ENCODE measurements at regions not wholly inside any gene's neighbourhood (a gene's known extent, or its start where the extent isn't known, plus 50 kb on each side); places are given as distances from the start of the nearest gene placed in this dataset.

DNA sequence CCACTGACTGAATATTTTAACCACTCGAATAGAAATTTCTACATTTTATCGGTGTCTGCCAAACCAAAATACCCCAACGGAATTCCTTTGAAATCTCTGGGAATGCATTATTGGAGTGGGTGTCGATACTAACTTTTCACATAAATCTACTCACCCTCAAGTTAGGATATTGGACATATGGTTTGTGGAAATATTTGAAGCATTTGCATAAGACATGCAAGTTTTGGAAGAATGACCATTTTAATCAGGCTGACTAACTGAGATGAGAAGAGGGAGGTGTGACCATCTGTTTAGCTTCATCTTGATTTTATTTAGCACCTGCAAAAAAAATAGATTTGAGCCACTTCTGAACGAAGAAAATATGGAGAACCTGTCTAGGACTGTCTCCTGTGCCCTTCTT is 61.2 kb downstream of the KLF6 start:
- no peak for DNase-seq

DNA sequence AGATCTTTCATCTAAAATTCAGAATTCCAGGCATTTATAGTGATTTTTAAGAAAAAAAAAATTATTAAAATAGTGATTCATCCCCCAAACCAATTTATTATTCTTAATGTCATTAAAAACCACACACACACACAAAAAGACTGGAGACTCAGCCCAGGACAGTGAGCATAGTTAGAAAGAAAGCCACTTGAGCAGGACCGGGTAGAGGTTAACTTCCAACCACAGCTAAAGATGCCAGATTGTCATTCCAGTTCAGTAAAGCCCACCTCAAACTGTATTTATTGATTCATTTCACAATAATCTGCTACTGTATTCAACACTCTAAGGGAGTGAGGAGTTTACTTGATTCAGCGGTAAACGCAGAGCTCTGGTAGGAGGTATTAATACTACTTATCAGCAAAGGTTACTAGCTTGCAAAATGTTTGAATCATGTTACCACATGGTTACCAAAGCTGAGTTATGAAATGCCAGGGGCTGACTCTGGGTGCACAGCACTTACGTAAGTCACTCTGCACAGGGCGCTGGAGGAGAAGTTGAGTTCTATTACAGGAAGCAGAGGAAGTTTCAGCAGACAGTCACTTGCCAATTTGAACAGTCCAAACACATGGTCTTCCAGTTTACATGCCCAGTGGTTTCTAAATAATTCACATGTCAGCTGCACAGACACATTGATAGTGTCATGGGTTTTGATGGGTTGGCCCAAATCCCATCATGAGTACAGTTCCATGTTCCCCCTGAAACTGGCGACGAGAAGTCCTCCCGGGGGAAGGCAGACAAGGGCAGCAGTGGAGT is 64.6 kb downstream of the KLF6 start:
- DNase-seq: no peak

DNA sequence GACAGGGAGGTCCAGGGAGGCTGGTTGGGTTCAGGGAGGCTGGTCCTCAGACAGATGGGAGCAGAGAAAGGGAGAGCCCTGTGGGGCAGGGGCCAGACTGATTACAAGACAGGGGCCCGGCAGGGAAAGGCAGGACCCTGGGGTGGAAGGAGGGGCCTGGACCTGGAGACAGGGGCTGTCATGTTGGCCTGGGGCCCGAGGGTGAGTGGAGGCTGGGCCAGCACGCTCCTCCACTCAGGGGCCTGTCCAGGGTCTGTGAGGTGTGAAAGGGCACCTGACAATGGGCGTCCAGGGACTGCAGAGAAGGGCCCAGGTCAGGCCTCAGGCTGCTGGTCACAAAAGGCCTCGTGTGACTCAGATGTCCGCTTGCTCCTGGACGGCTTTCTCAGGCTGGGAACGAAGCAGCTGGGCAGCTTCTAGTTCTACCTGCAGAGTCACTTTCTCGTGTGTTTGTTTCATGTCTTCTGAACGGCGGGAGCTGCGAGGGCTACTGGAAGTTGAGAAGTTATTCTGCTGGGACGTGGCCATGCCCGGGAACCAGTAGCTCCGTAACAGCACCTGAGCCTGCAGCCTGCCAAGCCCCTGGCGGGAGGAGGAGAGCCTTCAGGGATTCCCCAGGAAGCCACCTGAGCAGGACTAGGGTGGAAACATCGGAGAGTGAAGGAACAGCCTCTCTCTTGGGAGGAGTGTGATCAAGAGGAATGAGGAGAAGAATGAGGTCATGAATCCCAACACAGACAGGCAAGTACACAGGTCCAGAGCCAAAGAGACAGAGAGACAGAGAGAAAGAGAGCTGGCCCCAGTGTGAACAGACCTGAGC is 65.8 kb downstream of the KLF6 start:
- no peak for DNase-seq

DNA sequence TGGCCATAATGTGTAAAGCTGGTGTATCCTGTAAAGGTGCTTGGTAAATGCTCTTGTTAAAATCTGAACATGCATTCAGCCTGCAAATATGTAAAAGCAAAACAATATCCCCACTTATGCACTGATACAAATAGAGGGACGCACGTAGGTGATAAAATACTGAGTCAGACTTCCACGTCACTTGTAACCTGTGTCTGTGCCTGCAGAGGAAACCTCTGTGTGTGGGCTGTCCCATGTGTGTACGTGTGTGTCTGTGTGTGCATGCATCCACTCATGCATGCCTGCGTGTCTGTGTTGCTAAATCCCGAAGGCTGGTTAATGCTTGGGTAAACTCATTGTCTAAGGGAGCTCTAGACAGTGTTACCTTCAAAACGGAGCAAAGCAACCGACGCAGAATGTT is 68.9 kb downstream of the KLF6 start:
- no peak for DNase-seq

DNA sequence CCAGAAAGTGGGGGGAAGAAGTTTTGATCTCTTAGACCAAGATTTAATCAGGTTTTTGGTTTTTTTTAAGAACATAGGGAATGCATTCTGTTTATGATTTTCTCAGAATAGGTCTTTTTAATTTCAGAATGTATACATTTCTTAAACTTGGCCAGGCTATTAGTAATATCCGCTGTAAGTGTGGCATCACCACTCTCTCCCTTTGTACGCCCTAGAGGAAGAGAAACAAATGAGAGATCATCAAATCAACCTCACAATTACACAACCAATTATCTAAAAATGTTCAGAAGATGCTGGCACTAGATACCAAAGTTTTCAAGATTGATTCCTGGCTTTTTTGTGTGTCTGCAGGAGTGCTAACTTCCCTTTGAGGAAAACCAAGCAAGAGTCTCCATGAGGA is 70.0 kb downstream of the KLF6 start:
- no peak for DNase-seq

DNA sequence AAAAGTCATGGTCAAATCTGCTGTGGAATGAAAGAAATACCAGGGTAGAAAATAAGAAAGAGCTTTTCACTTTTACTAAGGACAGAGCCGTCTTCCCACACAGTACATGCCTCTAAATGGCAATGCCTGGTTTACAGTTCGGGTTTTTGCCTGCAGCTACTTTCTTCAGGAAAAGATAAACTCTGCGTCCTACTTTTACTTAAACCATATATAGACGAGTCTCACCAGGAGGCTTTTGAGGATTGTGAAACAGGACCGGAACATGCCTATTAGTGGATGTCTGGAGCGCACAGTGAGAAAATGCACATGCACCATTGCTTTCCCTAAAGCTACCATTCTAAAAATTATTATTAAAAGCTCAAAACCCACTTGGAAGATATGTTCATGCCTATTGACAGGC is 70.5 kb downstream of the KLF6 start:
- DNase-seq: no peak

DNA sequence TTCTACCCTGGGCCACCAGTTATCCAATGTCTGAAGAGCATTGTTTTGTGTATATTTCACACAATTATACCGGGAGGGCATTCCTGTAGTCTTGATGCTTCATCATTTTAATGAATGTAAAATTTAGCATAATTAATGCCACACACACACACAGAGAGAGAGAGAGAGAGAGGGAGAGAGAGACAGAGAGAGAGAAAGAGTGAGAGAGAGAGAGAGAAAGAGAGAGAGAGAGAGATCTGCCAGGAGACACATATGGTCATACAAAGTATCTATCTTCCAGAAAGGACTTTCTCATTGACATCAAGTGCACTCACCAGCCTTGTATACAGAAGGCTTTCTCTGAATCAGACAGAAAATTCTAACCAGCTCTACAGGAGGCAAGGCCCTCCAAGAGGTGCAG is 72.3 kb downstream of the KLF6 start:
- DNase-seq: no peak

DNA sequence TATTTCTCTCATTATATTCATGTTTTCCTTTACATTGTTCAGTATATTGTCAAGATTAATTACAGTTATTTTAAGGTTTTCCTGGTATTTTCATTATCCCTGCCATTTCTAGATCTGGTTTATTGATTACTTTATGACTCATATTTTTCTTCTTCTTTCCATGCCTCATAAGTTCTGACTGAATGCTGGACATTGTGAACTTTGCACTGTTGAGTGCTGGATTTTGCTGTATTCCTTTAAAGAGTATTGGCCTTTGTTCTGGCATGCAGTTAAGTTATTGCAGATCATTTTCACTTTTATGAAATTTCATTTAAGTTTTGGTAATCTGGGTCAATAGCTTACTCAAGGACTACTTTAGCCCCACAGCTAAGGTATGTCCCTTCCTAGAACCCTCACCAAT is 73.1 kb downstream of the KLF6 start:
- no peak for DNase-seq

DNA sequence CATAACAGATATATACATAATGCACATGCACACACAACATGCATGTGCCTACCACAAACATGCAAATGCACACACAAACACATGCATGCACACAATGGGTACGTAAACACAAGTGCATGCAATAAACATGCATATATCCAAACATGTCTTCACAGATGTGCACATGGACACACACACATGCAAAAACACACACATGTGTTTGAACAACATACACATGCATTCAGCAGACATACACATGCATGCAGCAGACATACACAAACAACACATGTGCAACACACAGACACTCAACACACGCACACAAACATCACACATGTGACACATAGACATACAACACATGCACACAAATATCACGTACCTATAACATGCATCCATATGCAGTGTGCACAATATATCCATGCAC is 74.2 kb downstream of the KLF6 start:
- no peak for DNase-seq

DNA sequence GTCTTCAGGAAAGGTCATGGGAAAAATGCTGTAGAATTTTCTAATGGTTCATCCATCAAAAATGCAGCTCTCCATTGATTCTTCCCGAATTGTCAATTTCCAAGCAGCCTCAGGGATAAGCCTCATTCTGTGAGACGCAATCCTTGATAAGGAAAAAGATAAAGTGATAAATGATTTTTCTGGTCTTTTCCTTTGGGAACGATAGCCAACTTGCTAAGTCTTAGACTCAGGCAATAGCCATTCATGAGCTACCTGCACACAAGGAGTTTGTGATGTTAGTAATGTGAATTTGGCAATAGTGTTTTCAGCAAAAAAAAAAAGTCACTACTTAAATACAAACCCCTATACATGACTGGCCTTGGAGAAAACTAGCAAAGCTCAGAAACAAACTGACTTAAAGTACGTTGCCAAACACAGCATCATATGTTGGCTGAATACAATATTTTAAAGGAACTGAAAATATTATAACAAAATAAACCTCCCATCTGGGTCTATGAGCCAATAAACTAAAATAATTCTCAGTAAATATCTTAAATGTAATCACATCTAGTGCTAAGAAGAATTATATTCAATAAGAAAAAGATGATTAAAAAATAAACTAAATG is 75.5 kb downstream of the KLF6 start:
- DNase-seq: no peak

DNA sequence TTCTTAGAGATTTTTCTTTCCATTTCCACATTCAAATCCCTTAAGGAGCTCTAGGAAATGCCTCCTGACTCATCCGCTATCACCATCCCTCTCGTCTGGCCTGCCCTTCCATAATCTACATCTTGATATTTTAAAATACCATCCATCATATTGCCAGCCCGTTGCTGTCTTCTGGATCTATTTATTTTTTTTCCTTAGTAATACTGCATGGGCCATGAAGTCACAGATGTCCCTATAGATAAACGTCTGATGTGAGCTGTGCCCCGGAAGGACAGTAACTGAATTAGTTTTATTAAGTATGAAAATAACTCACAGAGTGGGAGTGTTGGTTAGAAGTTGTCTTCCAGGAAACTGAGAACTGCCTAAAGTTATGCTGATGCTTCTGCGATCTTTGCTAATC is 76.2 kb downstream of the KLF6 start:
- no peak for DNase-seq

DNA sequence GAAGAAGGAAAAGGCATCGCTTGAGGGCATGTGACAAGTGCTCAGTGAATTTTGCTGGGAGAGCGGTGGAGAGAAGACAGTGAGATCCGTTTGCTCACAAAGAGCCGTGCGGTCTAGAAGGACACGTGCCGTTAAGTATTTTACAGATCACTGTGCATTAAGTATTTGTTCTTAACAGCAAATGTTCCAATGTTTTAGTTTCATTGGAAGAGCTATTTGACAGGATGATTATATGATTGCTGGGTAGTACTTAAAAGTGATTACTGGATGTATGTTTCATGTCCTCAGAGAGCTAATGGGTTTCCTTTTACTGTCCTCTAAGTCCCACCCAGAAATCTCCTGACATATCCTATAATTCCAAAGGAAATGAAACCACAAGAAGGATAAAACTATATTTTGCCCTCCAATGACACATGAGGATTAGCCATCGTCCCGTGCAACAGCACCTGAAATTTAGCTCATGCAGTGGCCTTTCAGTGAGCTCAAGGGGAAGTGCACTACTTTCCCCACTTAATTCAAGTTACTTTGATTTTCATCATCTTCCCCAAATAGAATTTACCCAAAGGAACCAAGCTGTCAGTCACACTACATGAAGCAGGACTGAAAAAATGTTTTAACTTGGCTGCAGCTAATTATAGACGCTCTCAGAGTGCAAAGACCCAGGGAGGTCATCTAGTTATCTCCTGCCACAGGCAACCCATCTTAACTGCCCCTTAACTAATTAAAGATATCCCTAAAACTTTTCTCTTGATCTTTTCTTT is 80.3 kb downstream of the KLF6 start:
- no peak for DNase-seq

DNA sequence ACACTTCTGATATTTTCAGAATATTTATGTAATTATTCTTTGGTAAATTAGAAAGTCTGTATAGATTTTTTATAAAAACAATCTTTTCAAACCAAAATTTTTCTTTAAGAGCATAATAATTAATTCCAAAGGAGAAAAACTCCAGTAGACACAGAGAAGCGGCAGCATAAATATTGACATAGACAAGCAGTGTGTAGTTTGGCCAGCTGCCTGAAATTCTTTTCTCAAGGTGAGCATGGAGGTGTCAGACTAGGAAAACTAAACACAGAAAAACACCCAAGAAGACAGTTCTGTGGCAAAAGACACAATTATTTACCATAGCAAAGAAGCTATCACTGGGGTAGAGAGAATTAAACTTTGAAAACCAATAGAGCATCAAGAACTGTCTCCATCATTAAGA is 82.4 kb downstream of the KLF6 start:
- DNase-seq: no peak

DNA sequence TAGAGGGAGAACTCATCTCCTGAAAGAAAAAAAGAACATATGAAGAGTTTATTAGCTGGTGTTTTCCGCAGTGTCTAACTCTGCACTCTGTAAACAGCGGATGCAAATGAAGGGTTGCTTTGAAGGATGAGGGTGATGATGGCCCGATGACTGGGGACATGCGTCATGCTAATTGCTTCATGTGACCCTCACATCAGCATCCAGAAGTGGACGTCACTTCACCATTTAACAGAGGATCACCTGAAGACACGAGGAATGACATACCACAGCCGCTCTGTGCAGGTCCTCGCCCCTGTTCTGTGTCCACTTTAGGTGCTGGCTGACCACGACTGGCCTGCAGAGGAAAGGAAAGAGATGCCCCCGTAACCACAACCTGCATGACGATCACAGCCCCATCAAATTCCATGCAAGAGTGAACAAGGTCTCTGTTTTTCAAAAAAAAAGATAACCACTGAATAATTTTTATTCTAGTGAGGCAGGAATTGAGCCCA is 82.9 kb downstream of the KLF6 start:
- DNase-seq: no peak

DNA sequence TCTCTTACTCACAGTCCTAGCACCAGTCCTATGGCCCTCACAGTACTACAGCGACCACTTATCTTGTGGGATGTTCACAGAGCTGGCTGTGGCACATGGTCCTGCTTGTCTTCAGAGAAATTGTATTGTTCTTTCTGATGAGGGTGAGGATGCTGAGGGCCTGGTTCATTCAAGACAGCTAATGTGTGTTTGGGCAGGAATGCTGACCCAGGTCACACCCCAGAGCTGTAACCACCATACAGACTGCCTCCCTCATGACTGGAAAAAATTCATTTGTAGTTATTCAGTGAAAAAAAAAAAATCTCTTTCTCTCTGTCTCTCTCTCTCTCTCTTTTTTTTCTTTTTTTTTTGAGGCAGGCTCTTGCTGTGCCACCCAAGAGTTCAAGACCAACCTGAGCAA is 83.5 kb downstream of the KLF6 start:
- no peak for DNase-seq

DNA sequence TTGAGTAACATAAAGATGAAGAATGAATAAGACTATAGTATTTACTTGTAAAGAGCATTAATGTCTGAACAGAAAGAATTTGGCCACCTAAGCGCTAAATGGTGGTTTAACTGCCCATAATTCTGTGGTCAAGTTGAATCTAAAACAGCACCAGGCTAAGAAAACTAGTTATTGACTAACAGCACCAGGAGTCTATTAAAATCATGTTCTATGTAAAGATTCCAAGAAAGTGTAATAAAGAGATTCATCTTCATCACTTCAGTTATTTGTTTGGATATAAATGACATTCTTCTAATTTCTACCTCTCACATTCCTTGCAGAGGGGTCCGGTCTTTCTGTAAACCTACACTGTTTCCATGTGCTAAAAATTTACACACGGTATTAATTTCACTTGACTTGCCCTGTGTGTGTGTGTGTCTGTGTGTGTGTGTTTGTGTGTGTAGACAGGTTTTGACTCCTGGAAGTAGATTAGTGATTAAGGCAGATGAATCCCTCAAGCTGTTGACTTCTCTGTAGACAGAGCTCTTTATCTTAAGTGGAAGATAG is 84.4 kb downstream of the KLF6 start:
- DNase-seq: no peak

DNA sequence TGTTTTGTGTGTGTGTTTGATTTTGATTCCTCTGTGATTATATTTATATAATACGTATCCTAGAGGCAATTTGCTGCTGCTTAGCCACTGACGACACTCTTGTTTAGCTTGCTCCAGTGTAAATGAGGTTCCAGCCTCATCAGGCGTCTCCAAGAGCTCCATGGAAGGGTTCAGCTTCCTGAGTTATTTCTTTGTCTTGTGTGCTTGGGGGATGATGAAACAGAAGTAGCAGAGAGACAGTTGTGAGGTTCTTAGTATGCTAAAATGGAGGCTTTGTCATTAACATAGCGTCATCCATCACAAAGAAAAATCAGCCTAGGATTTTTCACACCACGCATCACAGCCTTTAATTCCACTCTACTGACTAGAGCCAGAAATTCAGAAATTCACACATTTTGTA is 85.1 kb downstream of the KLF6 start:
- DNase-seq: no peak

DNA sequence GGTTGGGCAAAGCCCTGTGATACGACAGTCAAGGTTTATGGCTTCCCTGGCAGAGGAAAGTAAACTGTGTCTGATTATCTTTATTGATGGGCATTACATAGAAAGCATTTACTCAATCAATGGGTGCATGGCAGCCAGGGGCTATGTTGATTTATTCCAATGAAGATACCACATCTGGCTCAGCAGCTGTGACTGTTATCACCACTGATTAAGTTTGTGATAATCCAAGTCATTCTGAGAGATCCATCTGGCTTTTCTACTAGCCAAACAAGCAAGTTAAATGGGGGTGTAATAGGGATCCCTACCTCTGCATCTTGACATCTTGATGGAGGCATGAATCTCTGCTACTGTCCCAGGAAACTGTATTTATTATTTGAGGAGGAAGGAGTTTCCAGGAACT is 86.7 kb downstream of the KLF6 start:
- DNase-seq: no peak

DNA sequence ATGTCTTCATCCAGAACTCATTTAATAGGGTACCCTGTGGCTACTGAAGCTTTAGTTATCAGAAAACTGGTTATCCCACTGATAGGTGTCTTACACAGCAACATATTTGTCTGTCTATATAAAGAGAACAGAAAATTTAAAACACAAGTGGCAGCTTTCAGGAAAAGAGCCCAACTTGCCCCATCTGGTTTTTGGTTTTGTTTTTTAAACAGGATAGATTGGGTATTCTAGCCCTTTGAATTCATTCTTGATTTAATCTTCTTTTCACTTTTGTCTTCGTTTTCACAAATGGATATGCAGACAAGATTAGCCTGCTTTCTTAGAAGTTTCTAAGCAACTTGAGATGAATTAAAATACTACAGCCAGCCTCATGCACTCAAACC is 91.3 kb downstream of the KLF6 start:
- DNase-seq: no peak

DNA sequence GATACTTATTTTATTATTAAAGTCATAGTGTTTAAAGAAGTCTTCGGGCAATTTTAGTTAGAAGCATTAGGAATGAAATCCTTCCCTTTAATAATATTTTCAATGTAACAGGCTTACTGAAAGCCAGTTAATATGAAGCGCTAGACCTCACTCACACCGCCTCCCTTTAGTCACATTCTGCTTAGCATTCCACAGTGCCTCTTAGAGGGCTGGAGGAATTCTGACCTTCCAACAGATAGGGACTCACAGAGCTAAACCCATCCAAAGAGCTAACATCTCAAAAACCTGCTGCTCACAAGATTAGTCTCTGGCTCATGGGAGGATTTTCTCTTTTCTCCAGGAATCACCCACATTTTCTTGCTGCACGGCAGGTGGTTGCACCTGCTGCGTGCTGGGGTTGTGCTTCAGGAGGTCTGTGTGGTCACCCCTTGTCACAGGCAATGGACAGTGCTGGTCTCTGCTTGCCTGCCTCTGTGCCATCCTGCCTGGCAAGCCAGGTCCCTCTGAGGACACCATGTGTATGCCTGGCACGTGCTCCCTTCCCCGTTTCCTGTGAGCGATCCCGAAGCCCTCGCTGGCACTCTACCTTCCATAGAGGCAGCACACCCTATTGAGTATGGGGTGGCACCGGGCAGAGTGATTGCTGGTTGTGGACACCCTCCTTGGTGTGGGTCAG is 91.8 kb downstream of the KLF6 start:
- DNase-seq: no peak

DNA sequence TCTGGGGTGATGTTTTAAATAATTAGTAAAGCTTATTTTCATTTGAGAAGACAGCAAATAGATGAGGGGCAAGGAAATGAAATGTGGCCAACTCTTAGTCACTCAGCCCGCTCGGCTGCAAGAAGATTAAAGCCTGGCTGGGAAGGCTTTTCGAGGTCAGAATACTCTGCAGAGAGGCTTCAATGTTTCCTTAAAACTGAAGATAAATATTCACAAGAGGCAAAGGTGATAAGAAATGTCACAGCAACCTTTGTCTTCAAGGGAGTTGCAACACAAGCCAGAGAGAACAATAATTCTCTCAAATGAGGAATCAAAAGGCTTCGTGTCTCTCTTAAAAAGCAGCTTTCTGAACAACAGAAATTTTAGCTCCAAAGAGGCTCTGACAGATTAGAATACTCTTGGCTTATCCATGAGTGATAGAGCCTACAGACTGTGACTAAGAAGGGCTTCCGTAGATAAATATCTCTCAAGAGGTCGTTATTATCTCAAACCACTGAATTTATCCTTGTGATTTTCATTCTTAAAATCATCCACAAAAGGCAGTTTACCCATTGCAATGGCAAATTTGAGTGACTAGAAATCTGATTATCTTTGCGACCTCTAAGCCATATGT is 92.5 kb downstream of the KLF6 start:
- no peak for DNase-seq

DNA sequence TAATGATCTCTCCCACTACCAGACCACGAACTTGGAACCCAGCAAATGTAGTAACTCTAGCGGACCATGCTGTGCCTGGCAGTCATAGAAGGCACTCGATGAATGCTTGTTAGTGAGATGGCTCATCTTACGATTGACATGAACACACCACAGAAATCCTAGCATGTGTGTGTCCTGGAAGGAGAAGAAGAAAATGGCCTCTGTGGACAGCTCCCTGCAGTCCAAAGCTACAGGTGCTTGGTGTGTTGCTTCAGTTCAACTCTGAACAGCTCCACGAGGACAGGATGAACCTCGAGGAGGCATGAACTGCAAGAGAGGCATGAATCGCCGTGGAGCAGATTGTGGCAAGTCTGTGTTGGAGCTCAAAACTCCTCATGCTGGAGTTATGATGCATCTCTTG is 93.5 kb downstream of the KLF6 start:
- DNase-seq: no peak
